Activated CD4-positive, alpha-beta T cell treated with anti-CD3 and anti-CD28 coated beads for 48 hours (primary cell): ENCODE measurements at regions not wholly inside any gene's neighbourhood (a gene's known extent, or its start where the extent isn't known, plus 50 kb on each side); places are given as distances from the start of the nearest gene placed in this dataset.

ENCODE experiments used
- DNase-seq: peaks from one replicate; pipeline ENCODE4 v3.0.0-alpha.2; 2020

GRCh38 chr9:107727086-107727780 lies 237.7 kb upstream of the KLF4 start:
- DNase-seq = no peak

GRCh38 chr9:107723015-107723414 lies 233.4 kb upstream of the KLF4 start:
- no peak for DNase-seq

GRCh38 chr9:107721705-107722245 lies 232.2 kb upstream of the KLF4 start:
- DNase-seq = no peak

GRCh38 chr9:107720501-107720900 lies 230.9 kb upstream of the KLF4 start:
- no peak for DNase-seq

GRCh38 chr9:107717529-107718314 lies 228.2 kb upstream of the KLF4 start:
- DNase-seq = no peak

- no peak for DNase-seq
Observed at GRCh38 chr9:107715740-107716139, 226.2 kb upstream of the KLF4 start.

GRCh38 chr9:107713470-107713869 lies 223.9 kb upstream of the KLF4 start:
- no peak for DNase-seq

- DNase-seq = no peak
Observed at GRCh38 chr9:107712390-107712789, 222.8 kb upstream of the KLF4 start.

- DNase-seq = no peak
Observed at GRCh38 chr9:107711542-107711941, 222.0 kb upstream of the KLF4 start.

- DNase-seq = no peak
Observed at GRCh38 chr9:107710953-107711352, 221.4 kb upstream of the KLF4 start.

GRCh38 chr9:107710546-107710945 lies 221.0 kb upstream of the KLF4 start:
- DNase-seq = no peak

GRCh38 chr9:107708791-107709190 lies 219.2 kb upstream of the KLF4 start:
- no peak for DNase-seq

GRCh38 chr9:107707915-107708441 lies 218.4 kb upstream of the KLF4 start:
- DNase-seq = no peak

GRCh38 chr9:107707428-107707837 lies 217.9 kb upstream of the KLF4 start:
- DNase-seq = no peak

- no peak for DNase-seq
Observed at GRCh38 chr9:107706701-107707427, 217.3 kb upstream of the KLF4 start.

GRCh38 chr9:107705521-107705920 lies 216.0 kb upstream of the KLF4 start:
- no peak for DNase-seq

GRCh38 chr9:107704774-107705173 lies 215.2 kb upstream of the KLF4 start:
- DNase-seq = no peak

GRCh38 chr9:107703651-107704050 lies 214.1 kb upstream of the KLF4 start:
- no peak for DNase-seq

GRCh38 chr9:107700847-107701246 lies 211.3 kb upstream of the KLF4 start:
- no peak for DNase-seq

GRCh38 chr9:107699231-107699630 lies 209.7 kb upstream of the KLF4 start:
- no peak for DNase-seq

- DNase-seq = no peak
Observed at GRCh38 chr9:107698779-107699178, 209.2 kb upstream of the KLF4 start.

GRCh38 chr9:107696302-107696701 lies 206.7 kb upstream of the KLF4 start:
- no peak for DNase-seq

GRCh38 chr9:107694390-107694789 lies 204.8 kb upstream of the KLF4 start:
- DNase-seq = no peak
